HG03039 (cell line): ENCODE measurements at regions not wholly inside any gene's neighbourhood (a gene's known extent, or its start where the extent isn't known, plus 50 kb on each side); places are given as distances from the start of the nearest gene placed in this dataset.
"Not testable (repeated sequence)": the region's sequence is repeated elsewhere in the genome, so short reads cannot be mapped to it uniquely, and the experiment has no call there.

Experiments
- ATAC-seq: cut with Tn5 transposase; IDR thresholded peaks from one replicate; pipeline ENCODE4 v1.9.1; 2021; ENCODE audit warnings: mild to moderate bottlenecking, moderate library complexity; ENCODE audit not compliant: unreplicated experiment

- ATAC-seq, result no peak
Observed at GRCh38 chr1:69070660-69071373, 496.9 kb upstream of the LRRC7 start.

- ATAC-seq, result no peak
Observed at GRCh38 chr1:69073176-69073575, 494.5 kb upstream of the LRRC7 start.

- ATAC-seq, result no peak
Observed at GRCh38 chr1:69076631-69077030, 491.1 kb upstream of the LRRC7 start.

- no peak for ATAC-seq
Observed at GRCh38 chr1:69077198-69077597, 490.5 kb upstream of the LRRC7 start.

- ATAC-seq, result no peak
Observed at GRCh38 chr1:69077633-69078032, 490.1 kb upstream of the LRRC7 start.

GRCh38 chr1:69081668-69082067 is 486.1 kb upstream of the LRRC7 start:
- no peak for ATAC-seq

GRCh38 chr1:69082312-69082711 is 485.4 kb upstream of the LRRC7 start:
- no peak for ATAC-seq

- no peak for ATAC-seq
Observed at GRCh38 chr1:69086148-69086547, 481.6 kb upstream of the LRRC7 start.

GRCh38 chr1:69088571-69088970 is 479.2 kb upstream of the LRRC7 start:
- no peak for ATAC-seq

GRCh38 chr1:69090170-69090569 is 477.6 kb upstream of the LRRC7 start:
- no peak for ATAC-seq

GRCh38 chr1:69090752-69091151 is 477.0 kb upstream of the LRRC7 start:
- ATAC-seq, result no peak

GRCh38 chr1:69102058-69102457 is 465.7 kb upstream of the LRRC7 start:
- not testable (repeated sequence) for ATAC-seq

- ATAC-seq, result no peak
Observed at GRCh38 chr1:69103213-69103612, 464.5 kb upstream of the LRRC7 start.

- no peak for ATAC-seq
Observed at GRCh38 chr1:69103705-69104385, 463.9 kb upstream of the LRRC7 start.

GRCh38 chr1:69104894-69105293 is 462.8 kb upstream of the LRRC7 start:
- no peak for ATAC-seq

GRCh38 chr1:69109277-69109676 is 458.4 kb upstream of the LRRC7 start:
- ATAC-seq, result no peak

GRCh38 chr1:69110851-69111250 is 456.9 kb upstream of the LRRC7 start:
- ATAC-seq, result no peak

GRCh38 chr1:69120126-69120741 is 447.5 kb upstream of the LRRC7 start:
- ATAC-seq, result not testable (repeated sequence)

GRCh38 chr1:69120817-69121216 is 446.9 kb upstream of the LRRC7 start:
- ATAC-seq, result no peak

GRCh38 chr1:69121723-69122122 is 446.0 kb upstream of the LRRC7 start:
- no peak for ATAC-seq

GRCh38 chr1:69122373-69122772 is 445.3 kb upstream of the LRRC7 start:
- no peak for ATAC-seq

GRCh38 chr1:69123486-69123885 is 444.2 kb upstream of the LRRC7 start:
- no peak for ATAC-seq
